CD8-positive, alpha-beta memory T cell (primary cell): ENCODE measurements at regions not wholly inside any gene's neighbourhood (a gene's known extent, or its start where the extent isn't known, plus 50 kb on each side); places are given as distances from the start of the nearest gene placed in this dataset.

Experiments used
- CTCF ChIA-PET: fragments of 350-600 bp; sonication (Branson Sonifier 250); formaldehyde crosslinking; loops from one replicate; lab custom pipeline; 2021; ENCODE audit warnings: antibody characterized with exemption; lab: Charles Lee
- POLR2A ChIA-PET: fragments of 350-600 bp; sonication (Branson Sonifier 250); formaldehyde crosslinking; loops from one replicate; lab custom pipeline; 2021; ENCODE audit warnings: antibody characterized with exemption; lab: Charles Lee
- DNase-seq, 5 donors: peaks; one replicate each; pipeline versions ENCODE4 v3.0.0 to v3.0.0-alpha.2; 2020 to 2022; ENCODE audit warnings: mixed read lengths in 1 of 5
- H3K27ac ChIP-seq: one replicate; pipeline ENCODE4 v1.7.0; 2013; ENCODE audit warnings: low read depth, mild to moderate bottlenecking, low read length, moderate library complexity
- H3K27me3 ChIP-seq: 2 replicates; pipeline ENCODE4 v1.7.0; 2013; ENCODE audit warnings: low read length, mild to moderate bottlenecking; ENCODE audit not compliant: insufficient read depth, poor library complexity, severe bottlenecking
- H3K36me3 ChIP-seq: 2 replicates; pipeline ENCODE4 v1.7.0; 2013; ENCODE audit warnings: mild to moderate bottlenecking, low read length, moderate library complexity; ENCODE audit not compliant: insufficient read depth
- H3K4me1 ChIP-seq: 2 replicates; pipeline ENCODE4 v1.7.0; 2013; ENCODE audit warnings: mild to moderate bottlenecking, low read length, moderate library complexity; ENCODE audit not compliant: insufficient read depth
- H3K4me3 ChIP-seq: 2 replicates; pipeline ENCODE4 v1.7.0; 2013; ENCODE audit warnings: mild to moderate bottlenecking, low read length
- H3K9me3 ChIP-seq: 2 replicates; pipeline ENCODE4 v1.7.0; 2013; ENCODE audit warnings: mild to moderate bottlenecking, low read length
- H3K27ac Mint-ChIP-seq, 8 donors: one replicate each; pipeline ENCODE4 v1.8.0; 2020 to 2021; ENCODE audit warnings: mixed read lengths in 8 of 8, mild to moderate bottlenecking in 6 of 8, inconsistent platforms in 3 of 8, moderate library complexity in 3 of 8
- H3K27me3 Mint-ChIP-seq, 2 donors: one replicate each; pipeline ENCODE4 v1.8.0; 2020 to 2021; ENCODE audit warnings: mixed read lengths in 2 of 2, mild to moderate bottlenecking in 1 of 2, moderate library complexity in 1 of 2
- H3K36me3 Mint-ChIP-seq, 3 donors: one replicate each; pipeline ENCODE4 v1.8.0; 2020 to 2021; ENCODE audit warnings: mixed read lengths in 3 of 3, inconsistent platforms in 1 of 3, mild to moderate bottlenecking in 1 of 3
- H3K4me1 Mint-ChIP-seq, 3 donors: one replicate each; pipeline ENCODE4 v1.8.0; 2020 to 2021; ENCODE audit warnings: mixed read lengths in 3 of 3, inconsistent platforms in 1 of 3, mild to moderate bottlenecking in 1 of 3
- H3K4me3 Mint-ChIP-seq, 7 donors: one replicate each; pipeline ENCODE4 v1.8.0; 2020 to 2021; ENCODE audit warnings: mixed read lengths in 7 of 7, mild to moderate bottlenecking in 6 of 7, moderate library complexity in 4 of 7, inconsistent platforms in 2 of 7
- H3K9me3 Mint-ChIP-seq, 5 donors: one replicate each; pipeline ENCODE4 v1.8.0; 2020 to 2022; ENCODE audit warnings: mixed read lengths in 5 of 5, mild to moderate bottlenecking in 3 of 5, moderate library complexity in 2 of 5, inconsistent platforms in 1 of 5

- no peaks in the 10 kb centered on the region for H3K36me3 Mint-ChIP-seq
- peaks cover 0 to 25% (median 9%) of the 10 kb centered on the region in 5 donors for H3K9me3 Mint-ChIP-seq
- CTCF ChIA-PET: no interaction called here
- H3K27me3 Mint-ChIP-seq: peaks cover 0 to 1% of the 10 kb centered on the region in 2 donors
- Histone ChIP-seq H3K4me3 (no peak overlapping the region), H3K27ac (no peak overlapping the region), H3K4me1 (no peaks in the 10 kb centered on the region), H3K9me3 (no peaks in the 10 kb centered on the region), H3K27me3 (no peaks in the 10 kb centered on the region), H3K36me3 (no peaks in the 10 kb centered on the region)
- H3K27ac Mint-ChIP-seq: no peak overlapping the region
- H3K4me3 Mint-ChIP-seq: no peak overlapping the region
- no peak for DNase-seq
- no peaks in the 10 kb centered on the region for H3K4me1 Mint-ChIP-seq
- POLR2A ChIA-PET: no interaction called here
These were observed 753.5 kb upstream of the PABPC4L start for GRCh38 chr4:134955059-134955458.

GRCh38 chr4:134952775-134953174 lies 751.2 kb upstream of the PABPC4L start:
- H3K27ac Mint-ChIP-seq: no peak overlapping the region

GRCh38 chr4:134952305-134952704 lies 750.7 kb upstream of the PABPC4L start:
- Mint-ChIP-seq H3K4me1 (no peaks in the 10 kb centered on the region), H3K27me3 (peaks cover 0 to 1% of the 10 kb centered on the region in 2 donors), H3K4me3 (no peak overlapping the region), H3K27ac (no peak overlapping the region), H3K9me3 (peaks cover 0 to 20% (median 9%) of the 10 kb centered on the region in 5 donors), H3K36me3 (no peaks in the 10 kb centered on the region)
- Histone ChIP-seq H3K27ac (no peak overlapping the region), H3K27me3 (no peaks in the 10 kb centered on the region), H3K9me3 (no peaks in the 10 kb centered on the region), H3K4me1 (no peaks in the 10 kb centered on the region), H3K4me3 (no peak overlapping the region), H3K36me3 (no peaks in the 10 kb centered on the region)
- DNase-seq: no peak
- CTCF ChIA-PET: no interaction called here
- POLR2A ChIA-PET: no interaction called here

More at GRCh38 chr4:134952775-134953174, 751.2 kb upstream of the PABPC4L start:
- ChIA-PET CTCF (no interaction called here), POLR2A (no interaction called here)
- H3K27me3 ChIP-seq: no peaks in the 10 kb centered on the region
- no peaks in the 10 kb centered on the region for H3K9me3 ChIP-seq
- Mint-ChIP-seq H3K9me3 (peaks cover 0 to 20% (median 9%) of the 10 kb centered on the region in 5 donors), H3K4me3 (no peak overlapping the region), H3K4me1 (no peaks in the 10 kb centered on the region), H3K27me3 (peaks cover 0 to 1% of the 10 kb centered on the region in 2 donors), H3K36me3 (no peaks in the 10 kb centered on the region)
- H3K4me1 ChIP-seq: no peaks in the 10 kb centered on the region
- no peaks in the 10 kb centered on the region for H3K36me3 ChIP-seq
- no peak overlapping the region for H3K27ac ChIP-seq
- H3K4me3 ChIP-seq: no peak overlapping the region
- DNase-seq: no peak

GRCh38 chr4:134948110-134948642 lies 746.6 kb upstream of the PABPC4L start:
- Histone ChIP-seq H3K4me3 (no peak overlapping the region), H3K36me3 (no peaks in the 10 kb centered on the region), H3K27me3 (no peaks in the 10 kb centered on the region), H3K4me1 (no peaks in the 10 kb centered on the region), H3K27ac (no peak overlapping the region), H3K9me3 (no peaks in the 10 kb centered on the region)
- Mint-ChIP-seq H3K4me3 (no peak overlapping the region), H3K27ac (no peak overlapping the region), H3K27me3 (peaks cover 0 to 1% of the 10 kb centered on the region in 2 donors), H3K9me3 (peaks cover 0 to 19% (median 8%) of the 10 kb centered on the region in 5 donors), H3K4me1 (no peaks in the 10 kb centered on the region), H3K36me3 (no peaks in the 10 kb centered on the region)
- ChIA-PET CTCF (no interaction called here), POLR2A (no interaction called here)
- DNase-seq: no peak

GRCh38 chr4:134944115-134944514 lies 742.5 kb upstream of the PABPC4L start:
- DNase-seq: no peak
- Mint-ChIP-seq H3K36me3 (no peaks in the 10 kb centered on the region), H3K27ac (no peak overlapping the region), H3K4me3 (no peak overlapping the region), H3K27me3 (no peaks in the 10 kb centered on the region), H3K4me1 (no peaks in the 10 kb centered on the region), H3K9me3 (peaks cover 2 to 33% (median 9%) of the 10 kb centered on the region in 5 donors)
- Histone ChIP-seq H3K9me3 (no peaks in the 10 kb centered on the region), H3K36me3 (no peaks in the 10 kb centered on the region), H3K27ac (no peak overlapping the region), H3K4me1 (no peaks in the 10 kb centered on the region), H3K4me3 (no peak overlapping the region), H3K27me3 (no peaks in the 10 kb centered on the region)
- CTCF ChIA-PET: no interaction called here
- POLR2A ChIA-PET: no interaction called here

- no peak for DNase-seq
- Mint-ChIP-seq H3K27me3 (no peaks in the 10 kb centered on the region), H3K4me3 (no peak overlapping the region), H3K9me3 (peaks cover 0 to 18% (median 2%) of the 10 kb centered on the region in 5 donors), H3K27ac (no peak overlapping the region), H3K4me1 (no peaks in the 10 kb centered on the region), H3K36me3 (no peaks in the 10 kb centered on the region)
- ChIA-PET POLR2A (no interaction called here), CTCF (no interaction called here)
- Histone ChIP-seq H3K9me3 (no peaks in the 10 kb centered on the region), H3K4me1 (no peaks in the 10 kb centered on the region), H3K36me3 (no peaks in the 10 kb centered on the region), H3K4me3 (no peak overlapping the region), H3K27ac (no peak overlapping the region), H3K27me3 (no peaks in the 10 kb centered on the region)
These were observed 734.4 kb upstream of the PABPC4L start for GRCh38 chr4:134936014-134936413.

GRCh38 chr4:134935320-134935719 lies 733.7 kb upstream of the PABPC4L start:
- Histone ChIP-seq H3K9me3 (no peaks in the 10 kb centered on the region), H3K27me3 (no peaks in the 10 kb centered on the region), H3K4me1 (no peaks in the 10 kb centered on the region), H3K4me3 (no peak overlapping the region), H3K27ac (no peak overlapping the region), H3K36me3 (no peaks in the 10 kb centered on the region)
- DNase-seq: no peak
- H3K27me3 Mint-ChIP-seq: no peaks in the 10 kb centered on the region
- CTCF ChIA-PET: no interaction called here
- no peak overlapping the region for H3K27ac Mint-ChIP-seq
- H3K4me1 Mint-ChIP-seq: no peaks in the 10 kb centered on the region
- no peak overlapping the region for H3K4me3 Mint-ChIP-seq
- H3K36me3 Mint-ChIP-seq: no peaks in the 10 kb centered on the region
- POLR2A ChIA-PET: no interaction called here
- peaks cover 2 to 18% (median 5%) of the 10 kb centered on the region in 5 donors for H3K9me3 Mint-ChIP-seq

GRCh38 chr4:134934036-134934808 lies 732.6 kb upstream of the PABPC4L start:
- DNase-seq: no peak
- peaks cover 2 to 15% (median 6%) of the 10 kb centered on the region in 5 donors for H3K9me3 Mint-ChIP-seq
- ChIA-PET CTCF (no interaction called here), POLR2A (no interaction called here)
- no peaks in the 10 kb centered on the region for H3K9me3 ChIP-seq
- no peaks in the 10 kb centered on the region for H3K27me3 Mint-ChIP-seq
- H3K36me3 ChIP-seq: no peaks in the 10 kb centered on the region
- H3K27me3 ChIP-seq: no peaks in the 10 kb centered on the region
- H3K4me3 ChIP-seq: no peak overlapping the region
- H3K27ac Mint-ChIP-seq: no peak overlapping the region
- H3K36me3 Mint-ChIP-seq: no peaks in the 10 kb centered on the region
- no peak overlapping the region for H3K4me3 Mint-ChIP-seq
- H3K4me1 Mint-ChIP-seq: no peaks in the 10 kb centered on the region
- no peaks in the 10 kb centered on the region for H3K4me1 ChIP-seq
- no peak overlapping the region for H3K27ac ChIP-seq
